ENCODE measurements at regions not wholly inside any gene's neighbourhood (a gene's known extent, or its start where the extent isn't known, plus 50 kb on each side); places are given as distances from the start of the nearest gene placed in this dataset.

- H3K4me3 ChIP-seq (ENCODE audit: low read length in 2 of 2), result no peak overlapping the region
- H3K14ac ChIP-seq (ENCODE audit: low read length), result no peak overlapping the region
- H4K91ac ChIP-seq (ENCODE audit: low read depth, low read length, poor library complexity), result no peak overlapping the region
- H2BK15ac ChIP-seq (ENCODE audit: low read length), result no peak overlapping the region
- H3K27me3 ChIP-seq (ENCODE audit: control insufficient read depth in 3 of 3, insufficient read depth in 3 of 3, low read depth in 1 of 3, low read length in 3 of 3), result no peaks in the 10 kb centered on the region
- H3K27ac ChIP-seq (replicated peaks; ENCODE audit: low read length), result no peak overlapping the region
- H2AK5ac ChIP-seq (ENCODE audit: low read depth, low read length), result no peak overlapping the region
- H2BK12ac ChIP-seq (ENCODE audit: low read length), result no peak overlapping the region
- no peak overlapping the region for H3K23ac ChIP-seq (ENCODE audit: low read depth, low read length, poor library complexity)
- H3K18ac ChIP-seq (ENCODE audit: low read length), result no peak overlapping the region
- no CpG with 5 or more reads among the region's 3 CpGs for WGBS, 2 donors (ENCODE audit: extremely low coverage in 2 of 2, insufficient read length in 2 of 2, insufficient replicate concordance in 1 of 2)
- H3K9ac ChIP-seq (ENCODE audit: low read depth, low read length, poor library complexity), result no peak overlapping the region
- DNase-seq (ENCODE audit: low spot score), result no peak
- H3K4me2 ChIP-seq (ENCODE audit: insufficient read depth, low read length, poor library complexity, severe bottlenecking), result no peak overlapping the region
- no peak overlapping the region for H2BK5ac ChIP-seq (ENCODE audit: low read length)
- H3K79me1 ChIP-seq (ENCODE audit: low read depth, low read length), result no peaks in the 10 kb centered on the region
- H2AFZ ChIP-seq (ENCODE audit: low read length), result no peak overlapping the region
- H3K9me3 ChIP-seq (replicated peaks in 1 of 2; ENCODE audit: control insufficient read depth in 2 of 2, insufficient read depth in 1 of 2, low read depth in 1 of 2, low read length in 2 of 2), result peaks cover 0 to 31% of the 10 kb centered on the region in 2 donors
- H4K8ac ChIP-seq (ENCODE audit: low read depth, low read length), result no peak overlapping the region
- H3K4me1 ChIP-seq (ENCODE audit: control insufficient read depth in 2 of 2, insufficient read depth in 1 of 2, low read depth in 1 of 2, low read length in 2 of 2), result no peaks in the 10 kb centered on the region
- no peak overlapping the region for H2BK120ac ChIP-seq (ENCODE audit: low read depth, low read length)
- no peak overlapping the region for H3K4ac ChIP-seq (ENCODE audit: low read length)
- no peaks in the 10 kb centered on the region for H3K36me3 ChIP-seq (replicated peaks in 1 of 2; ENCODE audit: control insufficient read depth in 2 of 2, insufficient read depth in 2 of 2, low read length in 2 of 2)
Measured at GRCh38 chr18:14925281-14925709, 177.3 kb downstream of the ANKRD30B start.

GRCh38 chr18:14927701-14928100, 179.7 kb downstream of the ANKRD30B start:
- no peak overlapping the region for H3K23ac ChIP-seq (ENCODE audit: low read depth, low read length, poor library complexity)
- whole genome bisulfite sequencing, 2 donors (ENCODE audit: extremely low coverage in 2 of 2, insufficient read length in 2 of 2, insufficient replicate concordance in 1 of 2), result no CpG with 5 or more reads among the region's 3 CpGs

DNA sequence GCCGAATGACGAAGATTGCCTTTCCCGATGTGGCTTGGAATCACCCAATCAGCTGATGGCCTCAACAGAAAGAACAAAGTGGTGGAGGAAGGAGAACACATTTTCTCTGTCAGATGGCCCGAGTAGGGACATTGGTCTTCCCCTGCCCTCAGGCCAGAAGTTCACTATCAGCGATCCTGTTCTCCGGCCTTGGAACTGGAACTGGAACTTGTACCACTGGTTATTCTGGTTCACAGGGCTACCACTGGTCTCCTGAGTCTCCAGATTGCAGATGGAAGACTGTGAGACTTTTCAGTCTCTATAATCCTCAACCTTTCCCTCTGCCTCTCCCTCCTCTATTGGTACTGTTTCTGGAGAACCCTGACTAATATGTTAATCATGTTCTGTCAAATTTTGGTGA, 180.4 kb downstream of the ANKRD30B start:
- Histone ChIP-seq H3K18ac (ENCODE audit: low read length) (no peak overlapping the region), H3K9ac (ENCODE audit: low read depth, low read length, poor library complexity) (no peak overlapping the region), H2BK15ac (ENCODE audit: low read length) (no peak overlapping the region), H3K14ac (ENCODE audit: low read length) (no peak overlapping the region), H2BK12ac (ENCODE audit: low read length) (no peak overlapping the region), H2BK120ac (ENCODE audit: low read depth, low read length) (no peak overlapping the region), H2AK5ac (ENCODE audit: low read depth, low read length) (no peak overlapping the region), H3K79me1 (ENCODE audit: low read depth, low read length) (no peaks in the 10 kb centered on the region), H3K4me2 (ENCODE audit: insufficient read depth, low read length, poor library complexity, severe bottlenecking) (no peak overlapping the region), H3K27me3 (ENCODE audit: control insufficient read depth in 3 of 3, insufficient read depth in 3 of 3, low read depth in 1 of 3, low read length in 3 of 3) (no peaks in the 10 kb centered on the region), H2AFZ (ENCODE audit: low read length) (no peak overlapping the region), H3K36me3 (replicated peaks in 1 of 2; ENCODE audit: control insufficient read depth in 2 of 2, insufficient read depth in 2 of 2, low read length in 2 of 2) (no peaks in the 10 kb centered on the region), H4K91ac (ENCODE audit: low read depth, low read length, poor library complexity) (no peak overlapping the region), H4K8ac (ENCODE audit: low read depth, low read length) (no peak overlapping the region), H3K4me3 (ENCODE audit: low read length in 2 of 2) (no peak overlapping the region), H3K4me1 (ENCODE audit: control insufficient read depth in 2 of 2, insufficient read depth in 1 of 2, low read depth in 1 of 2, low read length in 2 of 2) (no peaks in the 10 kb centered on the region), H3K9me3 (replicated peaks in 1 of 2; ENCODE audit: control insufficient read depth in 2 of 2, insufficient read depth in 1 of 2, low read depth in 1 of 2, low read length in 2 of 2) (peaks cover 0 to 40% of the 10 kb centered on the region in 2 donors), H3K23ac (ENCODE audit: low read depth, low read length, poor library complexity) (no peak overlapping the region), H2BK5ac (ENCODE audit: low read length) (no peak overlapping the region), H3K27ac (replicated peaks; ENCODE audit: low read length) (no peak overlapping the region), H3K4ac (ENCODE audit: low read length) (no peak overlapping the region)
- no peak for DNase-seq (ENCODE audit: low spot score)
- WGBS, 2 donors (ENCODE audit: extremely low coverage in 2 of 2, insufficient read length in 2 of 2, insufficient replicate concordance in 1 of 2), result no CpG with 5 or more reads among the region's 6 CpGs

More at GRCh38 chr18:14927701-14928100, 179.7 kb downstream of the ANKRD30B start:
- Histone ChIP-seq H4K8ac (ENCODE audit: low read depth, low read length) (no peak overlapping the region), H3K18ac (ENCODE audit: low read length) (no peak overlapping the region), H3K4me1 (ENCODE audit: control insufficient read depth in 2 of 2, insufficient read depth in 1 of 2, low read depth in 1 of 2, low read length in 2 of 2) (no peaks in the 10 kb centered on the region), H2AK5ac (ENCODE audit: low read depth, low read length) (no peak overlapping the region), H3K14ac (ENCODE audit: low read length) (no peak overlapping the region), H3K4me3 (ENCODE audit: low read length in 2 of 2) (no peak overlapping the region), H2BK5ac (ENCODE audit: low read length) (no peak overlapping the region), H3K79me1 (ENCODE audit: low read depth, low read length) (no peaks in the 10 kb centered on the region), H3K4me2 (ENCODE audit: insufficient read depth, low read length, poor library complexity, severe bottlenecking) (no peak overlapping the region), H3K4ac (ENCODE audit: low read length) (no peak overlapping the region), H2BK12ac (ENCODE audit: low read length) (no peak overlapping the region), H3K9me3 (replicated peaks in 1 of 2; ENCODE audit: control insufficient read depth in 2 of 2, insufficient read depth in 1 of 2, low read depth in 1 of 2, low read length in 2 of 2) (peaks cover 0 to 40% of the 10 kb centered on the region in 2 donors), H2AFZ (ENCODE audit: low read length) (no peak overlapping the region), H3K27ac (replicated peaks; ENCODE audit: low read length) (no peak overlapping the region), H3K36me3 (replicated peaks in 1 of 2; ENCODE audit: control insufficient read depth in 2 of 2, insufficient read depth in 2 of 2, low read length in 2 of 2) (no peaks in the 10 kb centered on the region), H3K27me3 (ENCODE audit: control insufficient read depth in 3 of 3, insufficient read depth in 3 of 3, low read depth in 1 of 3, low read length in 3 of 3) (no peaks in the 10 kb centered on the region), H2BK15ac (ENCODE audit: low read length) (no peak overlapping the region), H4K91ac (ENCODE audit: low read depth, low read length, poor library complexity) (no peak overlapping the region), H3K9ac (ENCODE audit: low read depth, low read length, poor library complexity) (no peak overlapping the region), H2BK120ac (ENCODE audit: low read depth, low read length) (no peak overlapping the region)
- no peak for DNase-seq (ENCODE audit: low spot score)

DNA sequence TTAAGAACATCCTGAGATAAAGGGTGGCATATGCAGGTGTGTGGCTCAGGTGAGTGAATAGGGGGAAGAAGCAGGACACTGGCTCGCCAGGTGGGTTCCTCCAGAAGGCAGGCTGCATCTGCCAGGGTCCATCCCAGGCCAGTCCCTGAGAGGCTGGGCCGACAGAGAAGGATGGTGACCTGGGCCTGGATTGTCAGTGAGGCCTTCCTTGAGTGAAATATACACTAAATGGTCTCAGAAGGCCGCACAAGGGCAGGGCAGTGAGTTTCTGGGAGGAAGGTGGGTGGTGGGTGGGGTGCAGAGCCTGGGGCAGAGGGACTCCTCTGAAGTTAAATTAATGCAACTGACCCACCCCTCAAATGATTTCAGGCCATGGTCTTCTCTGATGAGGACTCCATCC, 182.1 kb downstream of the ANKRD30B start:
- H2AFZ ChIP-seq (ENCODE audit: low read length), result no peak overlapping the region
- no peak overlapping the region for H3K9ac ChIP-seq (ENCODE audit: low read depth, low read length, poor library complexity)
- no peak overlapping the region for H2AK5ac ChIP-seq (ENCODE audit: low read depth, low read length)
- no peaks in the 10 kb centered on the region for H3K27me3 ChIP-seq (ENCODE audit: control insufficient read depth in 3 of 3, insufficient read depth in 3 of 3, low read depth in 1 of 3, low read length in 3 of 3)
- no peak overlapping the region for H2BK120ac ChIP-seq (ENCODE audit: low read depth, low read length)
- no peak overlapping the region for H4K91ac ChIP-seq (ENCODE audit: low read depth, low read length, poor library complexity)
- no peak for DNase-seq (ENCODE audit: low spot score)
- H2BK12ac ChIP-seq (ENCODE audit: low read length), result no peak overlapping the region
- H3K4me1 ChIP-seq (ENCODE audit: control insufficient read depth in 2 of 2, insufficient read depth in 1 of 2, low read depth in 1 of 2, low read length in 2 of 2), result no peaks in the 10 kb centered on the region
- no peak overlapping the region for H2BK5ac ChIP-seq (ENCODE audit: low read length)
- WGBS, 2 donors (ENCODE audit: extremely low coverage in 2 of 2, insufficient read length in 2 of 2, insufficient replicate concordance in 1 of 2), result no CpG with 5 or more reads among the region's 3 CpGs
- H3K36me3 ChIP-seq (replicated peaks in 1 of 2; ENCODE audit: control insufficient read depth in 2 of 2, insufficient read depth in 2 of 2, low read length in 2 of 2), result no peaks in the 10 kb centered on the region
- H3K14ac ChIP-seq (ENCODE audit: low read length), result no peak overlapping the region
- H3K79me1 ChIP-seq (ENCODE audit: low read depth, low read length), result no peaks in the 10 kb centered on the region
- H4K8ac ChIP-seq (ENCODE audit: low read depth, low read length), result no peak overlapping the region
- no peak overlapping the region for H3K4me2 ChIP-seq (ENCODE audit: insufficient read depth, low read length, poor library complexity, severe bottlenecking)
- peaks cover 0 to 48% of the 10 kb centered on the region in 2 donors for H3K9me3 ChIP-seq (replicated peaks in 1 of 2; ENCODE audit: control insufficient read depth in 2 of 2, insufficient read depth in 1 of 2, low read depth in 1 of 2, low read length in 2 of 2)
- no peak overlapping the region for H3K4ac ChIP-seq (ENCODE audit: low read length)
- H3K23ac ChIP-seq (ENCODE audit: low read depth, low read length, poor library complexity), result no peak overlapping the region
- no peak overlapping the region for H3K27ac ChIP-seq (replicated peaks; ENCODE audit: low read length)
- H2BK15ac ChIP-seq (ENCODE audit: low read length), result no peak overlapping the region
- no peak overlapping the region for H3K18ac ChIP-seq (ENCODE audit: low read length)
- no peak overlapping the region for H3K4me3 ChIP-seq (ENCODE audit: low read length in 2 of 2)

All from neuronal stem cell (in vitro differentiated cells).